GM18858 (cell line): ENCODE measurements at regions not wholly inside any gene's neighbourhood (a gene's known extent, or its start where the extent isn't known, plus 50 kb on each side); places are given as distances from the start of the nearest gene placed in this dataset.
"Not testable (repeated sequence)": the region's sequence is repeated elsewhere in the genome, so short reads cannot be mapped to it uniquely, and the experiment has no call there.

Source experiments
- ATAC-seq: cut with Tn5 transposase; IDR thresholded peaks from one replicate; pipeline ENCODE4 v1.9.1; 2021; ENCODE audit not compliant: unreplicated experiment

DNA sequence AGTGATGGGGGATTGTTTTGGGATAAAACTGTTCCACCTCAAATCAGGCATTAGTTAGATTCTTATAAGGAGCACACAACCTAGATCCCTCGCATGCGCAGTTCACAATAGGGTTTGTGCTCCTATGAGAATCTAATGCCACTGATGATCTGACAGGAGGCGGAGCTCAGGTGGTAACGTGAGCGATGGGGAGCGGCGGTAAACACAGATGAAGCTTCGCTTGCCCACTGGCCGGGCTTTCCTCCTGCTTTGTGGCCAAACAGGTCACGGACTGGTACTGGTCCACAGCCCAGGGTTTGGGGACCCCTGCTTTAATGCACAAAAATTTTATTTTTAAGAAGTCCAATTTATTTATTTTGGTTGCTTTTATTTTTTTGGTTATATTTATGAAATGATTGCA is 238.8 kb downstream of the AACS start:
- no peak for ATAC-seq

DNA sequence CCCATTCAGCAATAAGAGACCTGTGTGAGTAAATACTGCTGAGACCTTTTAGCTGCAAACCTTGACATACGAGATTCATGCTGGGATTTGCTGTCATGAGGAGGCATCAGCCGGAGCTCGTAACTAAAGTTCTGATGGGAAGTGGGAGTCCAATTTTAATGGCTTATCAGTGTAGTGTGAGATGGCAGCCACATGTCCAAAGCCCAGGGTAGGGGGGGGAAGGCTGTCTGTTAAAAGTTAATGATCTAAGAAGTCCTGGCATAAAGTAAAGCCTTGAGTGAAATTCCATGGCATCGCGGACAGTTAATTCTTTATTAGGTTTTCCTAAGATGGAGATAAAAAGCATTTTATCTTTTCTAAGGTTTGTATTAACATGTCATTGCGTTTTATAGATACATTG is 240.0 kb downstream of the AACS start:
- ATAC-seq: no peak

DNA sequence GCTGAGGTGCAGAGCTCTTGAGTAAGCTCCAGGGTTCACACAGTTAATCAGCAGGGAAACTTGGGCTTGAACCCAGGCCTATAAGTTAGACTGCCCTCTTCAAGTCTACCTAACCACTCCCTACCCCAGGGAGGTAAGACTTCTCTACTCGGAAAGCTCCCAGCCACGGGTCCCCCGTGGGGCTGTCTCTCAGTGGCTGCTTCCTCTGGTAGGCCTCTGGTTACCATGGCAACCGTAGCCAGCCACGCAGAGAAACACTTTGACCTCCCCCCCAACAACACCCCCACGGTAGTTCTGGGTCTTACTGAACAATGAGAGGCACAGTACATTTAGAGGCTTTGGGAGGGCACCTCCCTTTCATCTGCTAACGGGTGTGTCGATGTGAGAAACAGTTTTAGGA is 245.2 kb downstream of the AACS start:
- no peak for ATAC-seq

DNA sequence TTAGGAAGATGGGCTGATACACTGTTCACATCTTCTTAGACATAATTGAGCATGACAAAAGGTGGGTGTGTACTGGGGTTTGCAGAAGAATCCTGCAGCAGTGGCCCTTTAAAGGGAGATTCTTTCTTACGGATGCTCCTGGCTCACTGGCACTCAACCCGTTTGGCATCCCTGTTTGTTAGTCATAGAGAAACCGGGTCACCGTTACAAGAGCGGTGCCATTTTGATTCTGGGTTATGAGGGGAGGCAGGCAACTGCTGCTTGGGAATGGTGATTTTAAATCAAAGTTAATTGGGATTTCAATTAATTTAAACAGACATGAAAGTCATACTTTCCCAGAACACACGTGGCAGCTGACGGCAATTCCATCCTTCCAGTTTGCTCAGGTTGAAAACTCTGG is 245.8 kb downstream of the AACS start:
- no peak for ATAC-seq

DNA sequence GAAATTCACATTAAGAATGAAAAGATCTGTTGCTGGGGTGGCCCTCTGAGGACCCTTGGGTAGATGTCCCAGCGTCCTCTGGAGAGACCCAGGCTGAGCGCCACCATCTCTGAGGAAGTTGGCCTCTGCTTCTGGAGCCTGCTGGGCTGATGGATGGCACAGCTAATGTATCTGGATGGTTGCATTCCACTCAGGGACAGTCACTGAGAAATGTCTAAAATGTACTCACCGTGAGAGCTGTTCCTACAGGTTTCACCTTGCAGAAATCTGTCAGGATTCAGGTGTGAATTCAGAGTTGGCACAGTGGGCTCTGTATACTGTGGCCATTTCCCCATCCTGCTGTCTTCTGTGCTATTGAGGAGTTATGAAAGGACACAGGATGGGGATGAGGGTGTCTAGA is 247.2 kb downstream of the AACS start:
- ATAC-seq: no peak

DNA sequence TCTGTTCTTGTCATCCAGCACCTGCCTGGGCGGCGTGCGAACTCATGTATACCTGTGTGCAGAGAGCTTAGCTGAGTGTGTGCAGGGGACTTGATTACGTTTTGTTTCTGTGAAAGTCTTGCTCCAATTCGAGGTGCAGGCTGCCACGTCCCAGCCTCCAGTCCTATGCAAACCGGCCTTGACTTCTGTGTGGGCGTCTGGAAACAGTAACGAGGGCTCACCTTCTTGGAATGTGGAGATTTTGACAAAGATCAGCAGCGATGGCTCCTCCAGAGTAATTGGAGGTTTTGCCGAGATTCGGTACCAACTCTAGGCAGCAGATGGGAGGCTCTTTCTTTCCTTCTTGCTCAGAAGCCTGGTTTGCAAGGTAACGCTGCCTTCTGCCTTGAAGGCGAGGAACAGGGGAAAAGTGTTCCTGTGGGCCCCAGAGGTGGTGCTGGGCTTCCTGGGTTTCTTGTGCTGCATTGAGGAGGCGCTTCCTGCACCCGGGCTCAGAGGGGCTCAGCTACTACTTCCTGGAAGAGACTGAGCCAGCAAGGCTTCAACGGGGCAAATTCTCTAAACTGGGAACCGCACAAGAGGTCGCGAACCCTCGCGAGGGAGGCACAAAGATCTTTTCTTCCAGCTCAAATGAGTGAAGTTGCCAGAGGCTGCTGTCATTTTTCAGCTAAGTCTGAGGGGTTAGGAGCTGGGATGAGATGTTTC is 249.0 kb downstream of the AACS start:
- ATAC-seq: no peak

DNA sequence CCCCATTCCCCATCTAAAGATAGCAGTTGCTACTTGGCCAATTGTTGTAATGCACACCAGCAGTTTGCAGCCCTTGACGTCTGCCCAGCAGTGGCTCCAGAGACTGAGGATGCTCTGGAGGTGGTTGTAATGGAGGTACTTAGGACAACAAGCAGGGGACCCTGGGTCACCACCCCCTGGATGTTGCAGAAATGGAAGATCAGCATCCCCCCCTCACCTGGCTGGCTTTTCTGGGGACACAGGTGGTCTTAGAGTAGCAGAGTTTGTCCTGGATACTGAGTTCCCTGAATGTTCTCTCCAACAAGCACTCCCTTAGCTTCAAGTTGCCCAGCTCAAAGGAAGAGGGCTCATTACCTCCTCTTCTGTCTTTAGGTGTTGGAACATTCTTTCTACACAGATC is 250.5 kb downstream of the AACS start:
- no peak for ATAC-seq

DNA sequence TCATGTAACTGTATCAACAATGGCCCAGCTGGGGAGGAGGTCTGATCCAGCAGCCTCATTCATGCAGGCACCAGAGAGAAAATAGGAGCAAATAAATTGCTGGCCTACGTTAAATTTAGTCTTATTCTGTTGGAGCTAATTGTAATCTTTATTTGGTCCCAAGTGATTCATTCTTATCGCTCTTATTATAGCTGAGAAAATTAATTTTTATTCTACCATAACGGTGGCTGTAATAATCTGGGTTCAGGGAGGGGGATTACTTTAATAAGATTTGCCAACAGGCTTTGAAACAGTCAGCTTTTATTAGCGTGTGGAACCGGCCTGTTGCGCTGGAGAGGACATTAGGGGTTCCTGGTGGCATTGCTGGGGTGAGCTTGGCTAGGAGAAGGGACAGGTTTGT is 254.9 kb downstream of the AACS start:
- no peak for ATAC-seq

DNA sequence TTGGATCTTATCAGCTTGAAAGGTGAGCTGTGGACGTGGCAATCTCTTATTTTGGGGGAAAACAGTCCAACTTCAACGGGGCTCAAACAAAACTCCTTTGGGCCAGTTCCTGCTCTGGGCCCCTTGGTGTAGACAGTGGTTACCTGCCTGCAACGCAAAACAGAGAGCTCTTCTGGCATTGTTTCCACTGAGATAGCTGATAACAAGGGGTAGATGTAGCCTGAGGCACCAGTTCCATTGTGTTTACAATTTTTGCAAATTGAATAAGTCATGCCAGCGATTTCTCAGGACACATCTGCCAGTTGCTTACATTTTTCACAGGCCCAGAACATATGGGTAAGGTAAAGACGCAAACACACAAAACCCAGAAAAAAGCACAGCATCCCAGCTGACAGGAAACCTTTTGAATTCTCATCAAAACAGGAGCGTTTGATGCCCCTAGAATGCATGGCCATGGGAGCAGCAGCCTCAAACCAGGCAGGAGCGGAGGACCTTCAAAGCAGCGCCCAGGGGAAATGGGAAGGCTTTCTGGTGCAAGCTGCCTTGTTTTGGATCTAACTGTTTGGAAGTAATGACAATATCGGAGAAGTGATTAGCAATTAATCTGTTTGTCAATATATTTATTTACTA is 259.7 kb downstream of the AACS start:
- no peak for ATAC-seq

DNA sequence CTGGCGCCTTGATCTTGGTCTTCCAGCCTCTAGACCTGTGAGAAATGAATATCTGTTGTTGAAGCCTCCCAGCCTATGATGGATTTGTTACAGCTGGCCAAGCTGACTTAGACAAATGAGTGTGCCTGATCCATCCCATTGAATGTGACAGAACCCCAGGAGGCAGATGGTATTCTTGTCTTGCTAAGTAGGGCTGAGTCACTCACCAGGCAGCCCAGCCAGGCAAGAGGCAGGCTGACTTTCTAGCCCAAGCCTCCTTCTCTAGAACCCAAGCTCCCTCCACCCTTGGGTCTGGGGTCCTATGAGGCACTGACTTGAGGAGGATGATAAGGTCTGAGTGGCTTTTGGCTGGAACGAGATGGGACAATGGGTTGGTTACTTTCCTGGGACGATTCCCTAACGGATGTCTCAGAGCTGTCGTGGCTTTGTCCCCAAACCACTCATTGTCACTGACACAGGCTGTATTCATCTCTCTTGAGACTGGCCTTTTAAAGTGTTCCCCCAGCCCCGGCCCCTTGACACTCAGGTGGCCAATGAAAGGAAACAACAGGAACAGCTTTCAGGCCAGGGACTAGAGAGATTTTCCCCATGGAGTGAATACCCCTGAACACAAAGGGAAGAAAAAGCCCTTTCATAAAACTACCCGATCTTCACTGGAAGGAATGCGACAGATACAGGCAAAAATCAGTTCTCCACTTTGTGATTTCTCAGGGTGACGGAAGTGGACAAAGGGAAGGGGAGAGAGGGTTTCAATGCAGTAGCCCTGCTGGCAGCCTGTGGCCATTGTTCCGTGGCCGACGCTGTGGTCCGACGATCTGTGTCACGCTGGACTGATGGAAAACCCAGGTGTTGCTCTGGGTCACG is 264.2 kb downstream of the AACS start:
- ATAC-seq: no peak

DNA sequence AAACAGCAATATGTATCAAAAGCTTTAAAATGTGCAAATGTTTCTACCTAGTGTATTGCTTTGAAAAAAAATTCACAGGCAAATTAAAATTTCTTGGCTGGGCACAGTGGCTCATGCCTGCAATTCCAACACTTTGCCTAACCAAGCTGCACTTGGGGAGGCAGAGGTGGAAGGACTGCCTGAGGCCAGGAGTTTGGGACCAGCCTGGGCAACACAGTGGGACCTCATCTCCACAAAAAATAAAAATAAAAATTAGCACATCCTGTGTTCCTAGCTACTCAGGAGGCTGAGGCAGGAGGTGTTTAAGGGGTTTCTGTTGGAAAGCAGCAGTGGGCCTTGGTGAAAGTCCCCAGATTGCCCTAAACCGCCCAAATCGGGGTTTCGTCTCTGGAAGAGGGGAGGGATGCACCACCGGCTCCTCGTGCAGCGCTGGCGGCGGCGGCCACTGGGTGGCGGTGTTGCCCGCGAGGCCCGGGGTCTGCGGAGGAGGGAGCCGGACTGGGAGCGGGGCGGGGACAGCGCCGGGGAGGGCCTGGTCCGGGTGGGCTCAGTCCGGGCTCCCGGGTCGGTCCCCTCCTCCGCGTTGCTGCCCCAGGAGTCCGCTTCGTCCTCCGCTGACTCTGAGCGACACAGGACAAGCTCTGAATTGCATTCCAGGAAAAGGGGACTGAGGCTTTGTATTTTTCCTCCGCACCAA is 265.6 kb downstream of the AACS start:
- no peak for ATAC-seq

DNA sequence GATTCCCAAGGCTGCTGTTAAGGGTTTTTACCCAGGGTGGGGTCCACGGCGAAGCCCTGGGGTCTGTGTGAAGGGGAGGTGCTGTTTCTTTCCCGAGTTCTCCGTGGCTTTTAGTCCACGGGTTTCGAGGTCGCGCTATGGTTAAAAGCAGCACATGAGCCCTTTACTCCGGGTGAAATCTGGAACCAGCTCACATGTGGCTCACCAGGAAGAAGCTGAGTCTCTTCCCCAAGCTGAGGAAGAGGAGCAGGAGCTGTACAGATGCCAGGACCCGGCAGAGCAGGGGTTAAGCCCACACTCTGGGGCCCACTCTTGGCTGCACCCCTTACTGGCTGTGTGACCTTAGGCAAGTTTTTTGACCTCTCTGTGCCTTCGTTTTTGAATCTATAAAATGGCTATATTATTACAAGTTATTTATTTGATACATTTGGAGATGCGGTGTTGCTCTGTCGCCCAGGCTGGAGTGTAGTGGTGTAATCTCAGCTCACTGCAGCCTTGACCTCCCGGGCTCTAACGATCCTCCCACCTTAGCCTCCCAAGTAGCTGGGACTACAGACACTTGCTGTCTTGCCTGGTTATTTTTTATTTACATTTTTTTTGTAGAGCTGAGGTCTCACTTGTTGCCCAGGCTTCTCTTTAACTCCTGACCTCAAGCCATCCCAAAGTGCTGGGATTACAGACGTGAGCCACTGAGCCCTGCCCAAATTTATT is 266.3 kb downstream of the AACS start:
- no peak for ATAC-seq

DNA sequence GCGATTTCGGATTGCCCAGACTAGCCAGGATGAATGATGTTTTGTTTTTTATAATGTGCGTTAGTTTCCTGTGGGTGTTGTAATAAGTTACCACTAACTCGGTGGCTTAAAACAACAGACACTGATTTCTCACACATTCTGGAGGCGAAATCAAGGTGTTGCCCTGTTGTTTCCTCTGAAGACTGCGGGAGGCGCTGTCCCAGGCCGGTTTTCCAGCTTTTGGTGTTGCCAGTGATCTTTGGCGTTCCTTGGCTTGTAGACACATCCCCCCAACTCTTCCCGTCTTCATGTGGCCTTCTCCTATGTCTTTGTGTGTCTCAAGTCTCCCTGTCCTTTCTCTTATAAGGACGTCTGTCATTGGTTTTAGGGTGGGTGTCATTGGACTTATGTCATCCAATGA is 267.7 kb downstream of the AACS start:
- no peak for ATAC-seq

DNA sequence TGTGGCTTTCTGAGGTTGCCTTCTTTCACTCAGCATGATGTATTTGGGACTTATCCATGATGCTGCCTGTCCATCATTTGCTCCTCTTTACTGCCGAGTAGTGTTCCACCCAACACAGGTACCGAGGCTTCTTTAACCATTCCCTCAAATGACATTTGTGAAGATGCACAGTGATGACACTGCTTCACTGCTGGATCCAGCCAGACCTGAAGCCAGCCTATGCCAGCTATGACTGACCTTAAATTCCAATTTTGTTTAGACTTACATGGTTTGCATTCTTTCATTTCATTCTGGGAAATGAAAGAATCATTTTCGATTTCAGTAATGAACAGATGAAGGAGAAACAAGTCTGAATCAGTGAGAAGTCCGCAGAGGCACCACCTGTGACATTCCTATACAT is 271.0 kb downstream of the AACS start:
- no peak for ATAC-seq

DNA sequence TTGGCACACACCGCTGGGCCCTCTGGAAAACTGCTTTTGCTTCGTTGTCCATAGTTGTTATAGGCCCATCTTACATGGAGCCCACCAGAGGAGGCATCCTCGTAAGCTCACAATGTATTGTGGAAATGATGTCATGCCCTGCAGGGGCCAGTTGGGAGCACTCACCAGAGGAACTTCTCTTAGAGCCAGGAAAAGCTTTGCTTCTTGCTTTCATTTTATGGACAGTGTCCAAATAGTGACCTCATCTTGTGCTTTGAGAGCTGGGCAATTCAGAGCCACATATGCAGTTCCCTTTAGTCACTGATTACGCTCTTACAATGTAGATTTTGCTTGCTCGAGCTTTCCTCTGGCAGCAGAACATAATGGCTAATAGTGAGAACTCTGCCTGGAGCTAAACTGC is 275.6 kb downstream of the AACS start:
- ATAC-seq: no peak

DNA sequence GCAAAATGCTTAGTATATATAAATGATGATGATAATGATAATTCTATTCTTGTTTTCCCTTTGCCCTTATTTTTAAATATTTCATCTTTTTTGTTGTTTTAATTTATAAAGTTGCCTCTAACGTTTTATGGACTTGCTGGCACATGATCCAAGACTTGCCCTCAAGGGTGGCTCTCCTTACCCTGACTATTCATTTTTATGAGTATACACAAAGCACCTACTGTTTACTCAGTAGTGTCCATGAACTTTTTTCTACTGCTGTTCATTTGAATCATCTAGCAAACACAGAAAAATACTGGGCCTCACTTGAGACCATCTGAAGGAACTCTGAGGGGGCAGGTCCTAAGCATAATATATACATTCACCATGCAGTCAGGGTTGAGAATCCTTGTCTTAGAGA is 276.2 kb downstream of the AACS start:
- no peak for ATAC-seq

DNA sequence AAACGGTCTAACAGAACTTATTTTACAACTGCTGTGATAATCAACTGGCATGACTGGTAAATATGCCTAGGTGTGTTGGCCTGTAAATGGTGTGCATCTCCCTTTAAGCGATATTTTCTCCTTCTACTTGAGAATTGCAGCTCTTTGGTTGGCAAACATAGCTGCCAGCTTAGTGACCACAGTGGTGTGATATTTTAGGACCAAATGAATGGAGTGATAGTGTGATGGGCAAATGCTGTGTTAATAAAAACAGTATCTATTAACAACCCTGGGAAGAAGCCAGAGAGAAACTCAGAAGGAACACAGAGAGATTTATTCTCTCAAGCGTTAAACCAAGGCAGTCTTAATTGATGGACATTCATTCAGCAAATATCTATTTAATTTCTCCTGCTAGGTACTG is 278.4 kb downstream of the AACS start:
- ATAC-seq: no peak

DNA sequence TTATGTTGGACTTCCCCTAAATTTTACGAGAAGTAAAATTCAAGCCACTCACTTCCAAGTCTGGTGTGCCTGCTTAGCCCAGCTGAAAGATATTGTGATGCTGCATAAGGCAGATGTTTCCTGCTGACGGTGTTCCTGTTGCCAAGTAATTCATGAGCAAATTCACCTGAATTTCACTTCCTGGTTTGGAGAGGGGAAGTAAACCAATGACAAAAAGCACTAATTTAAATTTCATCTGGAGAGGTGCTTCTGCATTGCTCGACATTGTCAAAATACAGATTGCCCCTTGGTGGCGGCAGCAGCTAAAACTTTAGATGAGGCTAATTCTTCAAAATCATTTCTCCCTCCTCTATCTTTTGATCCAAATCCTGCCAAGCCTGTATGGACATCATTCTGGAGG is 281.1 kb downstream of the AACS start:
- no peak for ATAC-seq

DNA sequence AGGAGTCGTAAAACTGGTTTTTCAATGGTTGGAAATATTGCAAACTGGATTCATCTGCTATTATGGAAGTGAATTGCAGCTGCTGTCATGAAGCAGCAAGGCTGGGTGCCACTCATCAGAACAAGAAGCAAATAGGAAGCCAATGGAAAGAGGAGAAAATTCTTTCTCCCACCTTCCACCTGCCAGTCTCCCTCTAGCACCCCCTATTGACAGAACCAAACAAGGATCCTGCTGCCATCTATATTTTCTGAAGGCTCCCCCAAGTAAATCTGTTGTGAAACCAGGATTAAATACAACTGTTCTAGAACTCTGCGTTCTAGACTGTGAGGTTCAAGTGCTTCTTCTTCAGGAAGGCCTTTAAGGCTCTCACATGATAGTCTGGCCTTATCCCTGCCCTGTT is 286.6 kb downstream of the AACS start:
- ATAC-seq: no peak

DNA sequence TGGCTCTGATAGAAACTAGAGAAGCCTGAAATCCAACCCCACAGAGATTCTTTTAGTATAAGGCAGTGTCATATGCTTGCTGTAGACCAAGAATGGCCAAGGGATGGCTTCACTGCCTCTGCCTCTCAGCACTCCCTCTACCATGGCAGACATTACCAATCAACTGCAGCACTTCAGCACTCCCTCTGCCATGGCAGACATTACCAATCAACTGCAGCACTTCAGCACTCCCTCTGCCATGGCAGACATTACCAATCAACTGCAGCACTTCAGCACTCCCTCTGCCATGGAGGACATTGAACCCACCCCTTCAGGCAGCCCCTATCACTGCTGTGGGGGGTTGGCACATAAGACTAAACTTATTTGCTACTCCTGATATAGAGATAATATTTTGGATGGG is 287.8 kb downstream of the AACS start:
- not testable (repeated sequence) for ATAC-seq

DNA sequence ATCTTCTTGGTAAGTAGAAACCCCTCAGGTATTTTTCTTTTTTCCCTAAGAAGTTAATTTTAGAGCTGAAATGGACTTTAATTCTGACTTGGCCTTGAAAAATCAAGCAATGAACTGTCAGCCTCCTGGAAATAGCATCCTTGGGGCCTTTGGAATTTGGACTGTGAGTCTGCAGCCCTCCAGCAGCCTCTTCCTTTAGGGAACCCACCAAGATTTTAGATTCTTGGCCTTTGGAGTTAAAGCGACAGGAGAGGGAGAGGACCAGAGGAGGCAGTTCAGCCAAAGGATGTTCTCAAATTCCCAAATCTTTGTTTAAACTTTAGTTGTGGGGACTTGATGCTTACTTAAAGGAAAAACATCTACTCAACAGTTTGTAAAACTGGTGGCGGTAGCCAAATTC is 288.6 kb downstream of the AACS start:
- ATAC-seq: no peak
